ENCODE measurements at regions not wholly inside any gene's neighbourhood (a gene's known extent, or its start where the extent isn't known, plus 50 kb on each side); places are given as distances from the start of the nearest gene placed in this dataset.

DNA sequence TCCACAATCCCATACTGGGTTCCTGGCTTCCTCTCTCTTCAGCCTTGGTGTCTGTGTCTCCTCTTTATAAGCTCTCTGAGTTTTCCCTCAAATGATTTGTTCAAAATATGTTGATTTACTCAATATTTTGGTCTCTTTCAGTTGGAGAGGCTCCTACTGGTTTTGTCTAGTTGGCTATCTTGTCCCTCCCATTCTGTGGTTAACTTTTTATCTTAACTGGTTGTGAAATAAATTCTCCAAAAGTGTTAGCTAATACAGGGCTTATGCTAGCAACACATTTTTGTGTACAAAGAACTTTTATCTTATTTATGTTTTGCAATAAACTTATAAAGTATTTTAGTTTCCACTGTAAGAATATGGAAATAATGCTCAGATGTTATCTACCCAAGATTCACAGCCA lies 200.9 kb downstream of the AASDHPPT start:
- Histone ChIP-seq H3K4me3 (replicated peaks in 1 of 2; ENCODE audit: low read depth in 1 of 2, low read length in 2 of 2) (no peak overlapping the region), H3K36me3 (ENCODE audit: control insufficient read depth in 1 of 2, insufficient read depth in 2 of 2, low read length in 2 of 2) (no peaks in the 10 kb centered on the region), H3K79me2 (ENCODE audit: insufficient read depth, low read length) (no peaks in the 10 kb centered on the region), H3K4me2 (ENCODE audit: low read length) (no peak overlapping the region), H2AFZ (ENCODE audit: low read depth, low read length, poor library complexity, severe bottlenecking) (no peak overlapping the region), H3K27ac (ENCODE audit: low read depth, low read length) (no peak overlapping the region), H3K9me3 (ENCODE audit: control insufficient read depth in 1 of 2, insufficient read depth in 1 of 2, low read depth in 1 of 2, low read length in 2 of 2) (no peaks in the 10 kb centered on the region), H3K9ac (ENCODE audit: low read length) (no peak overlapping the region), H4K20me1 (ENCODE audit: insufficient read depth) (no peaks in the 10 kb centered on the region), H3K27me3 (ENCODE audit: insufficient read depth, low read length) (no peaks in the 10 kb centered on the region), H3K9me2 (ENCODE audit: insufficient read depth) (no peaks in the 10 kb centered on the region), H3K4me1 (ENCODE audit: control insufficient read depth in 1 of 2, insufficient read depth in 2 of 2, low read length in 2 of 2) (peaks cover 0 to 6% of the 10 kb centered on the region in 2 experiments; a peak in 1 of 4 replicates)
- TF ChIP-seq YY1 (IDR thresholded peaks at IDR 0.05; ENCODE audit: extremely low read depth, insufficient replicate concordance, low read depth, low read length) (no peak), RAD21 (IDR thresholded peaks at IDR 0.05; ENCODE audit: low read depth) (no peak), ATF3 (IDR thresholded peaks at IDR 0.05) (no peak), EZH2phosphoT487 (IDR thresholded peaks at IDR 0.05; ENCODE audit: borderline replicate concordance) (no peak), FOSL1 (IDR thresholded peaks at IDR 0.05; ENCODE audit: low read depth) (no peak), POLR2AphosphoS5 (IDR thresholded peaks at IDR 0.05; ENCODE audit: low read depth, low read length) (no peak), EZH2 (IDR thresholded peaks at IDR 0.05) (no peak), ELF1 (IDR thresholded peaks at IDR 0.05; ENCODE audit: borderline replicate concordance, low read depth) (no peak)
- TF ChIP-seq, protein P1, sequence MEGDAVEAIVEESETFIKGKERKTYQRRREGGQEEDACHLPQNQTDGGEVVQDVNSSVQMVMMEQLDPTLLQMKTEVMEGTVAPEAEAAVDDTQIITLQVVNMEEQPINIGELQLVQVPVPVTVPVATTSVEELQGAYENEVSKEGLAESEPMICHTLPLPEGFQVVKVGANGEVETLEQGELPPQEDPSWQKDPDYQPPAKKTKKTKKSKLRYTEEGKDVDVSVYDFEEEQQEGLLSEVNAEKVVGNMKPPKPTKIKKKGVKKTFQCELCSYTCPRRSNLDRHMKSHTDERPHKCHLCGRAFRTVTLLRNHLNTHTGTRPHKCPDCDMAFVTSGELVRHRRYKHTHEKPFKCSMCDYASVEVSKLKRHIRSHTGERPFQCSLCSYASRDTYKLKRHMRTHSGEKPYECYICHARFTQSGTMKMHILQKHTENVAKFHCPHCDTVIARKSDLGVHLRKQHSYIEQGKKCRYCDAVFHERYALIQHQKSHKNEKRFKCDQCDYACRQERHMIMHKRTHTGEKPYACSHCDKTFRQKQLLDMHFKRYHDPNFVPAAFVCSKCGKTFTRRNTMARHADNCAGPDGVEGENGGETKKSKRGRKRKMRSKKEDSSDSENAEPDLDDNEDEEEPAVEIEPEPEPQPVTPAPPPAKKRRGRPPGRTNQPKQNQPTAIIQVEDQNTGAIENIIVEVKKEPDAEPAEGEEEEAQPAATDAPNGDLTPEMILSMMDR (IDR thresholded peaks at IDR 0.05 in 2 of 3, conservative IDR thresholded peaks at IDR 0.05 in 1 of 3; ENCODE audit: borderline replicate concordance in 1 of 3, insufficient read depth in 1 of 3, low read depth in 2 of 3, low read length in 2 of 3), result no peak
- RAD21 ChIA-PET (ENCODE audit: low non-redundant PET in 1 of 2, low total read pairs in 2 of 2, uncharacterized antibody in 2 of 2, unreplicated experiment in 2 of 2), result no interaction called here
- POLR2A ChIA-PET, result no interaction called here
- BruUV-seq (replicated peaks), result no TSS peak
- intact Hi-C loops (cut with micrococcal nuclease), result no loop called here
- ATAC-seq (no peak), DNase-seq (ENCODE audit: low read depth, low spot score) (no peak)
- CTCF ChIA-PET, result interaction anchor here (1.0 kb wide), 1 partner anchor 10 kb away, joined by 5 read pairs; no protein-coding TSS in a partner anchor
